Neural cell (in vitro differentiated cells): ENCODE measurements at regions not wholly inside any gene's neighbourhood (a gene's known extent, or its start where the extent isn't known, plus 50 kb on each side); places are given as distances from the start of the nearest gene placed in this dataset.

Experiments used
- H2AFZ ChIP-seq: fragments of 200-600, 300-800 bp; sonication (generic), shearing (Covaris generic); 2 replicates; pipeline ENCODE4 v1.6.0; 2014; ENCODE audit warnings: low read depth, mild to moderate bottlenecking, antibody characterized with exemption, low read length, moderate library complexity
- H3F3A ChIP-seq: fragments of 200-600 bp; shearing (Covaris generic); 2 replicates; pipeline ENCODE4 v1.6.1; 2016; ENCODE audit warnings: mild to moderate bottlenecking, moderate library complexity, mixed read lengths, antibody characterized with exemption, low read length; ENCODE audit not compliant: insufficient read depth, poor library complexity, severe bottlenecking
- H3K27ac ChIP-seq: fragments of 200-600, 300-800 bp; sonication (generic), shearing (Covaris generic); 2 replicates; pipeline ENCODE4 v1.5.1; 2014; ENCODE audit warnings: mild to moderate bottlenecking, low read length, moderate library complexity
- H3K27me3 ChIP-seq: fragments of 300-800, 200-600 bp; sonication (generic), shearing (Covaris generic); 2 replicates; pipeline ENCODE4 v1.6.0; 2014; ENCODE audit warnings: mild to moderate bottlenecking, low read depth, low read length, moderate library complexity; ENCODE audit not compliant: insufficient read depth
- H3K36me3 ChIP-seq: fragments of 300-800, 200-600 bp; sonication (generic), shearing (Covaris generic); 2 replicates; pipeline ENCODE4 v1.5.1; 2014; ENCODE audit warnings: mild to moderate bottlenecking, antibody characterized with exemption, low read length, moderate library complexity; ENCODE audit not compliant: insufficient read depth
- H3K4me2 ChIP-seq: fragments of 300-800, 200-600 bp; sonication (generic), shearing (Covaris generic); 2 replicates; pipeline ENCODE4 v1.6.0; 2014; ENCODE audit warnings: mild to moderate bottlenecking, low read length
- H3K4me3 ChIP-seq: fragments of 300-800, 200-600 bp; sonication (generic), shearing (Covaris generic); 2 replicates; pipeline ENCODE4 v1.5.1; 2014; ENCODE audit warnings: mild to moderate bottlenecking, low read length, moderate library complexity
- H3K79me2 ChIP-seq: fragments of 200-600 bp; shearing (Covaris generic); replicated peaks from 2 replicates; pipeline ENCODE4 v1.6.0; 2014; ENCODE audit warnings: mild to moderate bottlenecking, low read length, moderate library complexity; ENCODE audit not compliant: insufficient read depth
- H3K9ac ChIP-seq: fragments of 300-800, 200-600 bp; sonication (generic), shearing (Covaris generic); 2 replicates; pipeline ENCODE4 v1.6.1; 2016; ENCODE audit warnings: mild to moderate bottlenecking, low read length, mixed read lengths
- H3K9me2 ChIP-seq: fragments of 200-600 bp; shearing (Covaris generic); 2 replicates; pipeline ENCODE4 v1.6.1; 2016; ENCODE audit warnings: mild to moderate bottlenecking, low read length, mixed read lengths; ENCODE audit not compliant: insufficient read depth
- H3K9me3 ChIP-seq: fragments of 200-600, 300-800 bp; sonication (generic), shearing (Covaris generic); 2 replicates; pipeline ENCODE4 v1.6.1; 2016; ENCODE audit warnings: mild to moderate bottlenecking, mixed run types, low read length, moderate library complexity, mixed read lengths
- H4K20me1 ChIP-seq: fragments of 200-600 bp; shearing (Covaris generic); 2 replicates; pipeline ENCODE4 v1.6.1; 2016; ENCODE audit warnings: mild to moderate bottlenecking, mixed run types; ENCODE audit not compliant: insufficient read depth
- EP300 ChIP-seq: fragments of 450-650 bp; conservative IDR thresholded peaks from 2 replicates; pipeline ENCODE4 v1.6.1; 2014; ENCODE audit warnings: antibody characterized with exemption, mild to moderate bottlenecking, moderate library complexity; ENCODE audit not compliant: poor library complexity, severe bottlenecking
- EZH2 ChIP-seq: fragments of 200-600, 300-800 bp; shearing (Covaris generic), sonication (generic); IDR thresholded peaks from 2 replicates; pipeline ENCODE4 v1.6.1; 2014; ENCODE audit warnings: antibody characterized with exemption, low read length, borderline replicate concordance, mild to moderate bottlenecking; ENCODE audit not compliant: insufficient read depth, poor library complexity, severe bottlenecking
- MXI1 ChIP-seq: fragments of 450-650 bp; conservative IDR thresholded peaks from 2 replicates; pipeline ENCODE4 v1.6.1; 2014; ENCODE audit warnings: antibody characterized with exemption, mild to moderate bottlenecking; ENCODE audit not compliant: poor library complexity, severe bottlenecking
- POLR2AphosphoS5 ChIP-seq: IDR thresholded peaks from 2 replicates; pipeline ENCODE4 v1.6.1; 2012
- RAD21 ChIP-seq: fragments of 450-650 bp; conservative IDR thresholded peaks from 2 replicates; pipeline ENCODE4 v1.6.1; 2014; ENCODE audit warnings: antibody characterized with exemption, mild to moderate bottlenecking, moderate library complexity
- SMC3 ChIP-seq: fragments of 450-650 bp; conservative IDR thresholded peaks from 2 replicates; pipeline ENCODE4 v1.6.1; 2014; ENCODE audit warnings: antibody characterized with exemption, mild to moderate bottlenecking, moderate library complexity; ENCODE audit not compliant: poor library complexity
- TAF1 ChIP-seq: IDR thresholded peaks from 2 replicates; pipeline ENCODE4 v1.6.1; 2012; ENCODE audit warnings: low read depth
- TF ChIP-seq, protein P1 (sequence below): IDR thresholded peaks from 2 replicates; pipeline ENCODE4 v1.6.1; 2012; ENCODE audit warnings: borderline replicate concordance
- TF ChIP-seq, protein P2 (sequence below): fragments of 450-650 bp; IDR thresholded peaks from 2 replicates; pipeline ENCODE4 v1.5.1; 2014; ENCODE audit warnings: antibody characterized with exemption, mild to moderate bottlenecking, moderate library complexity; ENCODE audit not compliant: poor library complexity, severe bottlenecking

- H3K79me2 ChIP-seq, result no peaks in the 10 kb centered on the region
Observed at GRCh38 chr11:134578807-134579723, 167.0 kb upstream of the B3GAT1 start.

DNA sequence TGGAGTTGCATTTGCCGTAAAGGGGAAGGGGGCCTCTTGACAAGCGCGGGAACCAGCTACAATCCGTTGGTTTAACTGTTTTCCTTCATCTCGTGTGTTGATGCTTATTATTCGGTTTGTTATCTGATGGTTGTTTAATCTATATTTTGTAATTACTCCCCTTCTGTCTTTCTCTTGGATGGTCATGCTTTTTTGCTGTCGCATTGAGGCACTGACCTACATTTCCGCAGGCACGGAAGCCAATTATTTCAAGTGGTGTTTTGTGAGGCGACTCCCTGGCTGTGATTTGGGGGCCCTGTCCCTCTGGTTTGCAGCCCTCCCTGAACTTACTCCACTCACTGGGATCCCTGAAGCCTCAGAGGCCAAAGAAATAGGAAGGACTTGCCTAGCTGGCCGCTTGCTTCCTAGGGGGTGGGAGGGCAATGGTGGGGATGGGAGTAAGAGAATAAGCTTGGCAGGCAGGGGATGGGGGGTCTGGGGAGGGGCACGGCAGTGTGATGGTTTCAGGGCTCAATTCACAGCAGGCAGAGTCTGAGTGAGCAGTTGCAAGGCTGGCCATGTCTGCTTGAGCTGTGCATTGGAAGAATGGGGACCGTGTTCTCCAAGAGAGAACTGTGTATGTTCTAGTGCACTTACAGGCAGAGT is 165.8 kb upstream of the B3GAT1 start:
- no peaks in the 10 kb centered on the region for H3F3A ChIP-seq
- H3K27me3 ChIP-seq, result no peaks in the 10 kb centered on the region
- no peak overlapping the region for H2AFZ ChIP-seq
- H3K9ac ChIP-seq, result no peak overlapping the region
- no peak overlapping the region for H3K4me3 ChIP-seq
- no peak overlapping the region for H3K4me2 ChIP-seq
- no peaks in the 10 kb centered on the region for H3K9me2 ChIP-seq
- no peak overlapping the region for H3K27ac ChIP-seq
- no peaks in the 10 kb centered on the region for H4K20me1 ChIP-seq
- TF ChIP-seq SMC3, result no peak
- no peaks in the 10 kb centered on the region for H3K9me3 ChIP-seq
- H3K36me3 ChIP-seq, result no peaks in the 10 kb centered on the region
- H3K79me2 ChIP-seq, result no peaks in the 10 kb centered on the region

More at GRCh38 chr11:134578807-134579723, 167.0 kb upstream of the B3GAT1 start:
- Histone ChIP-seq H3K36me3 (no peaks in the 10 kb centered on the region), H3K9me3 (no peaks in the 10 kb centered on the region), H3K9me2 (no peaks in the 10 kb centered on the region), H4K20me1 (no peaks in the 10 kb centered on the region), H3K27ac (no peak overlapping the region), H3K4me2 (no peak overlapping the region), H3K27me3 (no peaks in the 10 kb centered on the region), H3K4me3 (no peak overlapping the region), H3F3A (no peaks in the 10 kb centered on the region), H3K9ac (no peak overlapping the region), H2AFZ (no peak overlapping the region)
- TF ChIP-seq RAD21, result no peak
- no peak for TF ChIP-seq TAF1
- TF ChIP-seq EZH2, result no peak
- no peak for TF ChIP-seq MXI1
- no peak for TF ChIP-seq POLR2AphosphoS5
- no peak for TF ChIP-seq EP300

- H3K27ac ChIP-seq, result no peak overlapping the region
- H3K27me3 ChIP-seq, result no peaks in the 10 kb centered on the region
- TF ChIP-seq MXI1, result no peak
- no peak for TF ChIP-seq POLR2AphosphoS5
- TF ChIP-seq EP300, result no peak
- TF ChIP-seq SMC3, result no peak
- TF ChIP-seq TAF1, result no peak
- TF ChIP-seq, protein P1, sequence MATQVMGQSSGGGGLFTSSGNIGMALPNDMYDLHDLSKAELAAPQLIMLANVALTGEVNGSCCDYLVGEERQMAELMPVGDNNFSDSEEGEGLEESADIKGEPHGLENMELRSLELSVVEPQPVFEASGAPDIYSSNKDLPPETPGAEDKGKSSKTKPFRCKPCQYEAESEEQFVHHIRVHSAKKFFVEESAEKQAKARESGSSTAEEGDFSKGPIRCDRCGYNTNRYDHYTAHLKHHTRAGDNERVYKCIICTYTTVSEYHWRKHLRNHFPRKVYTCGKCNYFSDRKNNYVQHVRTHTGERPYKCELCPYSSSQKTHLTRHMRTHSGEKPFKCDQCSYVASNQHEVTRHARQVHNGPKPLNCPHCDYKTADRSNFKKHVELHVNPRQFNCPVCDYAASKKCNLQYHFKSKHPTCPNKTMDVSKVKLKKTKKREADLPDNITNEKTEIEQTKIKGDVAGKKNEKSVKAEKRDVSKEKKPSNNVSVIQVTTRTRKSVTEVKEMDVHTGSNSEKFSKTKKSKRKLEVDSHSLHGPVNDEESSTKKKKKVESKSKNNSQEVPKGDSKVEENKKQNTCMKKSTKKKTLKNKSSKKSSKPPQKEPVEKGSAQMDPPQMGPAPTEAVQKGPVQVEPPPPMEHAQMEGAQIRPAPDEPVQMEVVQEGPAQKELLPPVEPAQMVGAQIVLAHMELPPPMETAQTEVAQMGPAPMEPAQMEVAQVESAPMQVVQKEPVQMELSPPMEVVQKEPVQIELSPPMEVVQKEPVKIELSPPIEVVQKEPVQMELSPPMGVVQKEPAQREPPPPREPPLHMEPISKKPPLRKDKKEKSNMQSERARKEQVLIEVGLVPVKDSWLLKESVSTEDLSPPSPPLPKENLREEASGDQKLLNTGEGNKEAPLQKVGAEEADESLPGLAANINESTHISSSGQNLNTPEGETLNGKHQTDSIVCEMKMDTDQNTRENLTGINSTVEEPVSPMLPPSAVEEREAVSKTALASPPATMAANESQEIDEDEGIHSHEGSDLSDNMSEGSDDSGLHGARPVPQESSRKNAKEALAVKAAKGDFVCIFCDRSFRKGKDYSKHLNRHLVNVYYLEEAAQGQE, result no peak
- TF ChIP-seq RAD21, result no peak
- TF ChIP-seq, protein P2, sequence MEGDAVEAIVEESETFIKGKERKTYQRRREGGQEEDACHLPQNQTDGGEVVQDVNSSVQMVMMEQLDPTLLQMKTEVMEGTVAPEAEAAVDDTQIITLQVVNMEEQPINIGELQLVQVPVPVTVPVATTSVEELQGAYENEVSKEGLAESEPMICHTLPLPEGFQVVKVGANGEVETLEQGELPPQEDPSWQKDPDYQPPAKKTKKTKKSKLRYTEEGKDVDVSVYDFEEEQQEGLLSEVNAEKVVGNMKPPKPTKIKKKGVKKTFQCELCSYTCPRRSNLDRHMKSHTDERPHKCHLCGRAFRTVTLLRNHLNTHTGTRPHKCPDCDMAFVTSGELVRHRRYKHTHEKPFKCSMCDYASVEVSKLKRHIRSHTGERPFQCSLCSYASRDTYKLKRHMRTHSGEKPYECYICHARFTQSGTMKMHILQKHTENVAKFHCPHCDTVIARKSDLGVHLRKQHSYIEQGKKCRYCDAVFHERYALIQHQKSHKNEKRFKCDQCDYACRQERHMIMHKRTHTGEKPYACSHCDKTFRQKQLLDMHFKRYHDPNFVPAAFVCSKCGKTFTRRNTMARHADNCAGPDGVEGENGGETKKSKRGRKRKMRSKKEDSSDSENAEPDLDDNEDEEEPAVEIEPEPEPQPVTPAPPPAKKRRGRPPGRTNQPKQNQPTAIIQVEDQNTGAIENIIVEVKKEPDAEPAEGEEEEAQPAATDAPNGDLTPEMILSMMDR, result no peak
- no peak for TF ChIP-seq EZH2
- no peak overlapping the region for H3K9ac ChIP-seq
- no peak overlapping the region for H3K4me2 ChIP-seq
- H3K36me3 ChIP-seq, result no peaks in the 10 kb centered on the region
- no peaks in the 10 kb centered on the region for H3K9me2 ChIP-seq
- no peaks in the 10 kb centered on the region for H3K9me3 ChIP-seq
- H3F3A ChIP-seq, result no peaks in the 10 kb centered on the region
- no peaks in the 10 kb centered on the region for H4K20me1 ChIP-seq
- no peaks in the 10 kb centered on the region for H3K79me2 ChIP-seq
- no peak overlapping the region for H2AFZ ChIP-seq
- H3K4me3 ChIP-seq, result no peak overlapping the region
Observed at GRCh38 chr11:134576721-134577171, 164.7 kb upstream of the B3GAT1 start.
